ENCODE measurements at regions not wholly inside any gene's neighbourhood (a gene's known extent, or its start where the extent isn't known, plus 50 kb on each side); places are given as distances from the start of the nearest gene placed in this dataset.
A peak's percentile ranks its signal among the peaks of the same experiment; 100 is the strongest.

DNA sequence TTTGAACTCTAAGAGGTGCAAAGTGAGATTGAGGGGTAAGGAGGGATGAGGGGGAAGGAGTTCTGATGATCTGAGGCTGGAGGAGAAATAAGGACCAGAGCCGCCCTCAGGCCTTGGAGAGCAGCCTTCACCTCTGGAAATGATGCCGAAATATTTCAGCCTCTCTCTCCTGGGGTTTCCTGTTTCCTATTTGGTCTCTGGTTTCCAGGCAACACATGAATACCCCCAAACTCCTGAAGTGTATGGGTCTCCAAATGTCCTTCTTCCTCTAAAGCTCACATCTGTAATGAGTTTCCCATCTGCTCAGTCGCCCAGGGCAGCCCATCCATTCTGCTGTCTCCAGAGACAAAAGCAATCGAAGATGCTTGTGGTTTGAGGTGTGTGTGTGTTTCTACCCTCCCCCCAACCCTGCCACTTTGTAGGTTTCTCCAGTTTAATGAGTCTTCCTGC is 52.0 kb upstream of the FAM20B start:
- peak; percentile 22 for DNase-seq

Data from NCI-H1436 (cell line).